BJ (cell line): ENCODE measurements at regions not wholly inside any gene's neighbourhood (a gene's known extent, or its start where the extent isn't known, plus 50 kb on each side); places are given as distances from the start of the nearest gene placed in this dataset.

Source experiments
- CTCF ChIA-PET: fragments of 350-600 bp; formaldehyde crosslinking; extraction: SDS; loops from one replicate; lab custom pipeline; 2021; ENCODE audit warnings: antibody characterized with exemption, inconsistent platforms; lab: Yijun Ruan, JAX
- POLR2A ChIA-PET: fragments of 300-600 bp; sonication (Branson Sonifier 250); formaldehyde crosslinking; extraction: SDS; loops from one replicate; lab custom pipeline; 2021; ENCODE audit warnings: antibody characterized with exemption; lab: Charles Lee
- DNase-seq: peaks from one replicate; pipeline ENCODE4 v3.0.0-alpha.2; 2011; ENCODE audit warnings: low read depth
- H3K27me3 ChIP-seq: 2 replicates; pipeline ENCODE4 v1.6.0; 2011; ENCODE audit warnings: low read length; ENCODE audit not compliant: control insufficient read depth, insufficient read depth
- H3K36me3 ChIP-seq: 2 replicates; pipeline ENCODE4 v1.5.1; 2011; ENCODE audit warnings: low read length; ENCODE audit not compliant: control insufficient read depth, insufficient read depth
- H3K4me3 ChIP-seq: 2 replicates; pipeline ENCODE4 v1.5.1; 2011; ENCODE audit warnings: low read depth, mild to moderate bottlenecking, control low read depth, low read length
- CTCF ChIP-seq: IDR thresholded peaks from 2 replicates; pipeline ENCODE4 v1.5.1; 2011; ENCODE audit warnings: low read depth, mild to moderate bottlenecking, control low read depth, inconsistent platforms, low read length, moderate library complexity; ENCODE audit not compliant: insufficient read depth

- CTCF ChIA-PET = interaction anchor here (1.0 to 1.8 kb wide), 8 partner anchors 240 to 595 kb away, joined by 3 to 9 read pairs (median 4); no protein-coding TSS in a partner anchor
- peaks cover 1% of the 10 kb centered on the region; the same call in 1 of the 2 replicates for H3K27me3 ChIP-seq
These were observed 297.9 kb upstream of the NFE2L3 start for GRCh38 chr7:25854059-25854458.

GRCh38 chr7:25854608-25855497, 297.1 kb upstream of the NFE2L3 start:
- peak; percentile 76 for TF ChIP-seq CTCF
- POLR2A ChIA-PET = no interaction called here
- no peaks in the 10 kb centered on the region for H3K36me3 ChIP-seq
- CTCF ChIA-PET = interaction anchor here (0.6 to 1.8 kb wide), 11 partner anchors 38 to 596 kb away, joined by 3 to 9 read pairs (median 4); no protein-coding TSS in a partner anchor
- H3K27me3 ChIP-seq = peaks cover 1% of the 10 kb centered on the region; the same call in 1 of the 2 replicates
- H3K4me3 ChIP-seq = no peak overlapping the region
- DNase-seq = peak; percentile 91

More at GRCh38 chr7:25854059-25854458, 297.9 kb upstream of the NFE2L3 start:
- no peak for DNase-seq
- no peak for TF ChIP-seq CTCF
- no peaks in the 10 kb centered on the region for H3K36me3 ChIP-seq
- POLR2A ChIA-PET = no interaction called here
- H3K4me3 ChIP-seq = no peak overlapping the region

GRCh38 chr7:25855854-25856782, 295.9 kb upstream of the NFE2L3 start:
- POLR2A ChIA-PET = interaction anchor here (0.6 kb wide), 1 partner anchor 730 kb away, joined by 15 read pairs; no protein-coding TSS in a partner anchor
- DNase-seq = no peak
- no peaks in the 10 kb centered on the region for H3K36me3 ChIP-seq
- no peak for TF ChIP-seq CTCF
- peak overlapping the region; percentile 55 for H3K4me3 ChIP-seq
- CTCF ChIA-PET = interaction anchor here (0.6 to 1.0 kb wide), 4 partner anchors 155 to 1340 kb away, joined by 3 to 5 read pairs (median 4); no protein-coding TSS in a partner anchor
- peaks cover 1% of the 10 kb centered on the region; the same call in 1 of the 2 replicates for H3K27me3 ChIP-seq

- Histone ChIP-seq H3K4me3 (peak overlapping the region; percentile 55), H3K27me3 (peaks cover 1% of the 10 kb centered on the region; the same call in 1 of the 2 replicates), H3K36me3 (no peaks in the 10 kb centered on the region)
- no peak for DNase-seq
- ChIA-PET POLR2A (no interaction called here), CTCF (no interaction called here)
- TF ChIP-seq CTCF = no peak
These were observed 294.5 kb upstream of the NFE2L3 start for GRCh38 chr7:25857376-25858067.
